H9 (cell line): ENCODE measurements at regions not wholly inside any gene's neighbourhood (a gene's known extent, or its start where the extent isn't known, plus 50 kb on each side); places are given as distances from the start of the nearest gene placed in this dataset.

Experiments
- DNase-seq: peaks from one replicate; pipeline ENCODE4 v3.0.0-alpha.2; 2017
- H2AFZ ChIP-seq: one replicate; pipeline ENCODE4 v1.6.1; 2013; ENCODE audit warnings: mild to moderate bottlenecking, low read length, control low read depth, moderate library complexity
- H2AK5ac ChIP-seq: 2 replicates; pipeline ENCODE4 v1.6.1; 2013; ENCODE audit warnings: low read length, control low read depth, mixed read lengths; ENCODE audit not compliant: insufficient read length
- H2BK120ac ChIP-seq: one replicate; pipeline ENCODE4 v1.6.1; 2013; ENCODE audit warnings: low read depth, mild to moderate bottlenecking, low read length, control low read depth, inconsistent platforms; ENCODE audit not compliant: poor library complexity, severe bottlenecking
- H2BK12ac ChIP-seq: 2 replicates; pipeline ENCODE4 v1.6.1; 2013; ENCODE audit warnings: low read length, control low read depth, mixed read lengths, low read depth; ENCODE audit not compliant: insufficient read length
- H2BK15ac ChIP-seq: 2 replicates; pipeline ENCODE4 v1.6.1; 2013; ENCODE audit warnings: low read depth, low read length, control low read depth
- H2BK20ac ChIP-seq: one replicate; pipeline ENCODE4 v1.6.1; 2013; ENCODE audit warnings: low read depth, mild to moderate bottlenecking, low read length, control low read depth, inconsistent platforms; ENCODE audit not compliant: poor library complexity, severe bottlenecking
- H2BK5ac ChIP-seq: 2 replicates; pipeline ENCODE4 v1.6.1; 2013; ENCODE audit warnings: low read length, control low read depth, mixed read lengths; ENCODE audit not compliant: insufficient read length
- H3K14ac ChIP-seq: 2 replicates; pipeline ENCODE4 v1.6.1; 2013; ENCODE audit warnings: low read length, control low read depth; ENCODE audit not compliant: insufficient read depth
- H3K18ac ChIP-seq: 2 replicates; pipeline ENCODE4 v1.6.1; 2013; ENCODE audit warnings: low read depth, mild to moderate bottlenecking, mixed read lengths, low read length, control low read depth; ENCODE audit not compliant: insufficient read length
- H3K23ac ChIP-seq: 2 replicates; pipeline ENCODE4 v1.6.1; 2013; ENCODE audit warnings: low read length, control low read depth, mixed read lengths, low read depth; ENCODE audit not compliant: insufficient read length
- H3K23me2 ChIP-seq: 2 replicates; pipeline ENCODE4 v1.6.1; 2013; ENCODE audit warnings: low read depth, mild to moderate bottlenecking, mixed read lengths, low read length, control low read depth; ENCODE audit not compliant: insufficient read length, poor library complexity, severe bottlenecking
- H3K27ac ChIP-seq: 2 replicates; pipeline ENCODE4 v1.5.1; 2013; ENCODE audit warnings: low read length, control low read depth, mixed read lengths, low read depth; ENCODE audit not compliant: insufficient read length
- H3K27me3 ChIP-seq: 2 replicates; pipeline ENCODE4 v1.6.1; 2013; ENCODE audit warnings: low read length, control low read depth, inconsistent platforms; ENCODE audit not compliant: insufficient read depth
- H3K4ac ChIP-seq: 2 replicates; pipeline ENCODE4 v1.6.1; 2013; ENCODE audit warnings: low read depth, mild to moderate bottlenecking, control low read depth, inconsistent platforms, low read length, moderate library complexity
- H3K4me1 ChIP-seq: 2 replicates; pipeline ENCODE4 v1.6.1; 2013; ENCODE audit warnings: low read length, control low read depth, inconsistent platforms; ENCODE audit not compliant: insufficient read depth
- H3K4me2 ChIP-seq: 2 replicates; pipeline ENCODE4 v1.6.1; 2013; ENCODE audit warnings: low read length, control low read depth, mixed read lengths; ENCODE audit not compliant: insufficient read length, insufficient read depth
- H3K56ac ChIP-seq: 2 replicates; pipeline ENCODE4 v1.6.1; 2013; ENCODE audit warnings: low read depth, mild to moderate bottlenecking, mixed read lengths, low read length, control low read depth; ENCODE audit not compliant: insufficient read length
- H3K79me1 ChIP-seq: 2 replicates; pipeline ENCODE4 v1.6.1; 2013; ENCODE audit warnings: low read depth, mild to moderate bottlenecking, moderate library complexity, low read length, control low read depth, inconsistent platforms; ENCODE audit not compliant: insufficient read depth, poor library complexity, severe bottlenecking
- H3K79me2 ChIP-seq: 2 replicates; pipeline ENCODE4 v1.6.1; 2013; ENCODE audit warnings: low read length, control low read depth, inconsistent platforms; ENCODE audit not compliant: insufficient read depth
- H3K9ac ChIP-seq: 2 replicates; pipeline ENCODE4 v1.6.1; 2013; ENCODE audit warnings: low read length, control low read depth, mixed read lengths; ENCODE audit not compliant: insufficient read length; ENCODE audit errors: extremely low read depth
- H3K9me3 ChIP-seq: one replicate; pipeline ENCODE4 v1.6.1; 2013; ENCODE audit warnings: low read depth, low read length, inconsistent platforms; ENCODE audit not compliant: control insufficient read depth
- H3T11ph ChIP-seq: one replicate; pipeline ENCODE4 v1.6.1; 2013; ENCODE audit warnings: mild to moderate bottlenecking, low read length, control low read depth, inconsistent platforms
- H4K20me1 ChIP-seq: one replicate; pipeline ENCODE4 v1.6.1; 2013; ENCODE audit not compliant: control insufficient read depth, insufficient read length, insufficient read depth
- H4K5ac ChIP-seq: 2 replicates; pipeline ENCODE4 v1.6.1; 2013; ENCODE audit warnings: low read depth, mild to moderate bottlenecking, mixed read lengths, low read length, control low read depth; ENCODE audit not compliant: insufficient read length
- H4K8ac ChIP-seq: replicated peaks from 2 replicates; pipeline ENCODE4 v1.6.1; 2013; ENCODE audit warnings: low read length, control low read depth, mixed read lengths, low read depth; ENCODE audit not compliant: insufficient read length
- H4K91ac ChIP-seq: 2 replicates; pipeline ENCODE4 v1.6.1; 2013; ENCODE audit warnings: low read depth, mild to moderate bottlenecking, moderate library complexity, mixed read lengths, low read length, control low read depth; ENCODE audit not compliant: insufficient read length
- H3K27ac Mint-ChIP-seq, 3 experiments: 2 replicates in 2 of 3; 3 replicates in 1 of 3; pipeline ENCODE4 v1.8.0; 2020 to 2021; ENCODE audit warnings: mixed read lengths in 3 of 3, mild to moderate bottlenecking in 1 of 3, moderate library complexity in 1 of 3
- H3K27me3 Mint-ChIP-seq: 2 replicates; pipeline ENCODE4 v1.8.0; 2021; ENCODE audit warnings: low read depth, mild to moderate bottlenecking, moderate library complexity, mixed read lengths
- H3K36me3 Mint-ChIP-seq, 3 experiments: 2 replicates in 2 of 3; 3 replicates in 1 of 3; pipeline ENCODE4 v1.8.0; 2020 to 2021; ENCODE audit warnings: low read depth in 3 of 3, mixed read lengths in 3 of 3; ENCODE audit not compliant: insufficient read depth in 1 of 3
- H3K4me1 Mint-ChIP-seq, 2 experiments: 2 replicates each; pipeline ENCODE4 v1.8.0; 2020; ENCODE audit warnings: mixed read lengths in 2 of 2
- H3K4me3 Mint-ChIP-seq, 2 experiments: 2 replicates in 1 of 2; 3 replicates in 1 of 2; pipeline ENCODE4 v1.8.0; 2020 to 2021; ENCODE audit warnings: mild to moderate bottlenecking in 2 of 2, mixed read lengths in 2 of 2, moderate library complexity in 1 of 2
- H3K9me3 Mint-ChIP-seq, 2 experiments: 2 replicates in 1 of 2; 3 replicates in 1 of 2; pipeline ENCODE4 v1.8.0; 2020; ENCODE audit warnings: mild to moderate bottlenecking in 2 of 2, mixed read lengths in 2 of 2, moderate library complexity in 1 of 2
- WGBS: extraction: QIAGEN DNeasy Blood & Tissue Kit; methylation state at CpG from one replicate; pipeline ENCODE4 v1.1.7; 2013; ENCODE audit warnings: missing lambda C conversion rate, low lambda C conversion rate, mixed read lengths; ENCODE audit not compliant: insufficient read length; ENCODE audit errors: extremely low coverage; 5-methylcytosine and 5-hydroxymethylcytosine counted together
- TF ChIP-seq, protein P1 (sequence below): fragments of 200-600 bp; sonication (generic); conservative IDR thresholded peaks from 3 replicates; pipeline ENCODE4 v1.8.0; 2021; ENCODE audit warnings: antibody characterized with exemption, mild to moderate bottlenecking

GRCh38 chr10:44572146-44572545 is 187.2 kb upstream of the CXCL12 start:
- Mint-ChIP-seq H3K4me3 (no peak overlapping the region), H3K27me3 (peaks cover 3% of the 10 kb centered on the region; the same call in 1 of the 2 replicates), H3K4me1 (peaks cover 2 to 3% of the 10 kb centered on the region in 2 experiments; a peak in 3 of 4 replicates), H3K9me3 (no peaks in the 10 kb centered on the region; a peak in 1 of 5 replicates), H3K36me3 (no peaks in the 10 kb centered on the region), H3K27ac (no peak overlapping the region)
- Histone ChIP-seq H3K23me2 (no peaks in the 10 kb centered on the region), H4K91ac (no peak overlapping the region), H3K27me3 (no peaks in the 10 kb centered on the region), H3K79me2 (no peaks in the 10 kb centered on the region), H3K23ac (no peak overlapping the region), H2BK15ac (no peak overlapping the region), H2AK5ac (no peak overlapping the region), H3K4me1 (no peaks in the 10 kb centered on the region), H3K79me1 (no peaks in the 10 kb centered on the region), H3K56ac (no peak overlapping the region), H2BK12ac (no peak overlapping the region), H3K14ac (no peak overlapping the region), H3K9ac (no peak overlapping the region), H2BK5ac (no peak overlapping the region), H3K27ac (no peak overlapping the region), H4K20me1 (no peaks in the 10 kb centered on the region), H2AFZ (no peak overlapping the region), H2BK120ac (no peak overlapping the region), H4K5ac (no peak overlapping the region), H3T11ph (no peak overlapping the region), H3K4ac (no peak overlapping the region), H2BK20ac (no peak overlapping the region), H3K18ac (no peak overlapping the region), H4K8ac (no peak overlapping the region), H3K9me3 (no peaks in the 10 kb centered on the region), H3K4me2 (no peak overlapping the region)
- TF ChIP-seq, protein P1, sequence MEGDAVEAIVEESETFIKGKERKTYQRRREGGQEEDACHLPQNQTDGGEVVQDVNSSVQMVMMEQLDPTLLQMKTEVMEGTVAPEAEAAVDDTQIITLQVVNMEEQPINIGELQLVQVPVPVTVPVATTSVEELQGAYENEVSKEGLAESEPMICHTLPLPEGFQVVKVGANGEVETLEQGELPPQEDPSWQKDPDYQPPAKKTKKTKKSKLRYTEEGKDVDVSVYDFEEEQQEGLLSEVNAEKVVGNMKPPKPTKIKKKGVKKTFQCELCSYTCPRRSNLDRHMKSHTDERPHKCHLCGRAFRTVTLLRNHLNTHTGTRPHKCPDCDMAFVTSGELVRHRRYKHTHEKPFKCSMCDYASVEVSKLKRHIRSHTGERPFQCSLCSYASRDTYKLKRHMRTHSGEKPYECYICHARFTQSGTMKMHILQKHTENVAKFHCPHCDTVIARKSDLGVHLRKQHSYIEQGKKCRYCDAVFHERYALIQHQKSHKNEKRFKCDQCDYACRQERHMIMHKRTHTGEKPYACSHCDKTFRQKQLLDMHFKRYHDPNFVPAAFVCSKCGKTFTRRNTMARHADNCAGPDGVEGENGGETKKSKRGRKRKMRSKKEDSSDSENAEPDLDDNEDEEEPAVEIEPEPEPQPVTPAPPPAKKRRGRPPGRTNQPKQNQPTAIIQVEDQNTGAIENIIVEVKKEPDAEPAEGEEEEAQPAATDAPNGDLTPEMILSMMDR = no peak
- no CpG with 5 or more reads among the region's 6 CpGs for WGBS
- DNase-seq = no peak
